ENCODE measurements at regions not wholly inside any gene's neighbourhood (a gene's known extent, or its start where the extent isn't known, plus 50 kb on each side); places are given as distances from the start of the nearest gene placed in this dataset.

GRCh38 chr12:47369085-47369484 is 289.3 kb upstream of the AMIGO2 start:
- TF ChIP-seq HOXA7 (CRISPR knock-in tag; IDR thresholded peaks at IDR 0.05) (no peak), KDM1A (CRISPR knock-in tag; IDR thresholded peaks at IDR 0.05) (no peak), ESRRA (CRISPR knock-in tag; IDR thresholded peaks at IDR 0.05; ENCODE audit: low read depth) (no peak), POLR2AphosphoS5 (IDR thresholded peaks at IDR 0.05; ENCODE audit: low read depth, low read length) (no peak), ZNF10 (CRISPR knock-in tag; IDR thresholded peaks at IDR 0.05; ENCODE audit: borderline replicate concordance, low read depth) (no peak), TBP (CRISPR knock-in tag; IDR thresholded peaks at IDR 0.05) (no peak), ZNF263 (CRISPR knock-in tag; IDR thresholded peaks at IDR 0.05) (no peak)

All from HepG2 (cell line).